Suprapubic skin (tissue), 4 donors: ENCODE measurements at regions not wholly inside any gene's neighbourhood (a gene's known extent, or its start where the extent isn't known, plus 50 kb on each side); places are given as distances from the start of the nearest gene placed in this dataset.

Experiments used
- DNase-seq, 2 donors: peaks; one replicate each; pipeline ENCODE4 v3.0.0-alpha.2; 2019; ENCODE audit warnings: low spot score in 2 of 2
- H3K27ac ChIP-seq: fragments of 200-600 bp; sonication (generic); one replicate; pipeline ENCODE4 v1.5.1; 2019
- H3K27me3 ChIP-seq: fragments of 200-600 bp; sonication (generic); one replicate; pipeline ENCODE4 v1.5.1; 2019
- H3K36me3 ChIP-seq: fragments of 200-600 bp; sonication (generic); one replicate; pipeline ENCODE4 v1.5.1; 2019
- H3K4me1 ChIP-seq: fragments of 200-600 bp; sonication (generic); one replicate; pipeline ENCODE4 v1.5.1; 2019
- H3K4me3 ChIP-seq: fragments of 200-600 bp; sonication (generic); one replicate; pipeline ENCODE4 v1.5.1; 2019; ENCODE audit warnings: mild to moderate bottlenecking
- H3K9me3 ChIP-seq: fragments of 200-600 bp; sonication (generic); one replicate; pipeline ENCODE4 v1.5.1; 2019
- CTCF ChIP-seq, 2 donors: fragments of 200-600 bp in 1 of 2; fragments of 450-650 bp in 1 of 2; sonication (generic) in 1 of 2; IDR thresholded peaks; one replicate each; pipeline ENCODE4 v1.5.1; 2016 to 2019; ENCODE audit warnings: antibody characterized with exemption in 2 of 2, mild to moderate bottlenecking in 1 of 2, moderate library complexity in 1 of 2
- EP300 ChIP-seq: sonication (generic); formaldehyde crosslinking; IDR thresholded peaks from one replicate; pipeline ENCODE4 v1.6.1; 2017; ENCODE audit warnings: antibody characterized with exemption
- POLR2A ChIP-seq, 2 donors: fragments of 450-650 bp; IDR thresholded peaks; one replicate each; pipeline ENCODE4 v1.6.1; 2017; ENCODE audit warnings: antibody characterized with exemption in 2 of 2, mild to moderate bottlenecking in 2 of 2, moderate library complexity in 2 of 2
- POLR2AphosphoS5 ChIP-seq, 3 donors: sonication (generic); formaldehyde crosslinking; IDR thresholded peaks; one replicate each; pipeline ENCODE4 v1.6.1; 2017; ENCODE audit warnings: antibody characterized with exemption in 3 of 3
- WGBS: methylation state at CpG from one replicate; pipeline ENCODE4 v1.1.5; 2018; 5-methylcytosine and 5-hydroxymethylcytosine counted together

- 92% methylated on average over 2 of the region's 2 CpGs for WGBS
- no peaks in the 10 kb centered on the region for H3K9me3 ChIP-seq
- no peak overlapping the region for H3K27ac ChIP-seq
- H3K4me3 ChIP-seq, result no peak overlapping the region
- TF ChIP-seq POLR2AphosphoS5 (IDR thresholded peaks at IDR 0.05), result no peak
- no peak for TF ChIP-seq CTCF (IDR thresholded peaks at IDR 0.05)
- TF ChIP-seq EP300, result no peak
- TF ChIP-seq POLR2A (IDR thresholded peaks at IDR 0.05), result no peak
- DNase-seq, result no peak
- no peaks in the 10 kb centered on the region for H3K36me3 ChIP-seq
- peaks cover under 1% of the 10 kb centered on the region for H3K4me1 ChIP-seq
- H3K27me3 ChIP-seq, result no peaks in the 10 kb centered on the region
These were observed 96.7 kb upstream of the TP63 start for GRCh38 chr3:189534531-189534930.

- Histone ChIP-seq H3K27ac (no peak overlapping the region), H3K27me3 (no peaks in the 10 kb centered on the region), H3K4me1 (peaks cover 3% of the 10 kb centered on the region), H3K9me3 (no peaks in the 10 kb centered on the region), H3K36me3 (no peaks in the 10 kb centered on the region), H3K4me3 (no peak overlapping the region)
- no peak for TF ChIP-seq CTCF (IDR thresholded peaks at IDR 0.05)
- no peak for TF ChIP-seq POLR2AphosphoS5 (IDR thresholded peaks at IDR 0.05)
- TF ChIP-seq POLR2A (IDR thresholded peaks at IDR 0.05), result no peak
- no peak for TF ChIP-seq EP300
- 59% methylated on average over 1 of the region's 1 CpG for WGBS
- DNase-seq, result no peak
These were observed 94.1 kb upstream of the TP63 start for GRCh38 chr3:189537135-189537534.

GRCh38 chr3:189547448-189547847 lies 83.7 kb upstream of the TP63 start:
- H3K4me1 ChIP-seq, result no peaks in the 10 kb centered on the region
- H3K4me3 ChIP-seq, result no peak overlapping the region
- no peaks in the 10 kb centered on the region for H3K36me3 ChIP-seq
- no peaks in the 10 kb centered on the region for H3K27me3 ChIP-seq
- H3K27ac ChIP-seq, result no peak overlapping the region
- H3K9me3 ChIP-seq, result peaks cover 4% of the 10 kb centered on the region
- TF ChIP-seq CTCF (IDR thresholded peaks at IDR 0.05) (no peak), EP300 (no peak), POLR2A (IDR thresholded peaks at IDR 0.05) (no peak), POLR2AphosphoS5 (IDR thresholded peaks at IDR 0.05) (no peak)
- DNase-seq, result no peak

- H3K4me1 ChIP-seq, result no peaks in the 10 kb centered on the region
- TF ChIP-seq EP300 (no peak), POLR2AphosphoS5 (IDR thresholded peaks at IDR 0.05) (no peak), POLR2A (IDR thresholded peaks at IDR 0.05) (no peak), CTCF (IDR thresholded peaks at IDR 0.05) (no peak)
- H3K27me3 ChIP-seq, result no peaks in the 10 kb centered on the region
- no peaks in the 10 kb centered on the region for H3K36me3 ChIP-seq
- peaks cover 4% of the 10 kb centered on the region for H3K9me3 ChIP-seq
- H3K27ac ChIP-seq, result no peak overlapping the region
- H3K4me3 ChIP-seq, result no peak overlapping the region
- DNase-seq, result no peak
These were observed 83.1 kb upstream of the TP63 start for GRCh38 chr3:189548053-189548452.

- H3K36me3 ChIP-seq, result no peaks in the 10 kb centered on the region
- no peak overlapping the region for H3K4me3 ChIP-seq
- no peak for DNase-seq
- TF ChIP-seq POLR2AphosphoS5 (IDR thresholded peaks at IDR 0.05) (no peak), POLR2A (IDR thresholded peaks at IDR 0.05) (no peak), EP300 (no peak), CTCF (IDR thresholded peaks at IDR 0.05) (no peak)
- 66% methylated on average over 2 of the region's 2 CpGs for WGBS
- no peaks in the 10 kb centered on the region for H3K27me3 ChIP-seq
- H3K9me3 ChIP-seq, result peaks cover 4% of the 10 kb centered on the region
- no peaks in the 10 kb centered on the region for H3K4me1 ChIP-seq
- no peak overlapping the region for H3K27ac ChIP-seq
These were observed 80.2 kb upstream of the TP63 start for GRCh38 chr3:189551007-189551406.
